Right lung (tissue), 2 donors: ENCODE measurements at regions not wholly inside any gene's neighbourhood (a gene's known extent, or its start where the extent isn't known, plus 50 kb on each side); places are given as distances from the start of the nearest gene placed in this dataset.
A peak's percentile ranks its signal among the peaks of the same experiment; 100 is the strongest.

Experiments
- DNase-seq, 2 donors: peaks; one replicate each; pipeline ENCODE4 v3.0.0-alpha.2; 2013

GRCh38 chr1:104702731-104703130, 953.0 kb downstream of the AMY1C start:
- DNase-seq: no peak

DNA sequence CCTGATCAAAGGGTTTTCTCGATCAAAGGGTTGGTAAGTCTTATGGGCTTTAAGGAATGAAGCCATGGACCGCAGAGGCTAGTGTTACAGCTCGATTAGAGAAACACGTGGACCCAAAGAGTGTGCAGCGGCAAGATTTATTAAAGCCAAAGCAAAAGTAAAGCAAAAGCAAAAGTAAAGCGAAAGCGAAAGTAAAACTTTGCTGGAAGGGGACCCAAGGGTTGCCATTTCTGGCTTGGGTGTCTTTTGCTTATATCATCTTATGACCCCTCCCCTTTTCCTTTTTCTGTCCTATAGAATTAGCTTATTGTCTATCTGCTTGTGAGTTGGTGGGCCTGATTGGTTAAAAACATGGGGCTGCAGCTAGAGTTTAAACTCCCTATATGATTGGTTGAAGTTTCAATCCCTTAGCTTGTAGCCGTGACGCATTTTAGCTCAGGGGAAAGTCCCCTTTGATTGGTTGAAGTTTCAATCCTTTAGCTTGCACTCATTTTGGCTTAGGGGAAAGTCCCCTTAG, 957.0 kb downstream of the AMY1C start:
- no peak for DNase-seq

- DNase-seq: no peak
Measured at GRCh38 chr1:104718752-104719151, 969.1 kb downstream of the AMY1C start.

DNA sequence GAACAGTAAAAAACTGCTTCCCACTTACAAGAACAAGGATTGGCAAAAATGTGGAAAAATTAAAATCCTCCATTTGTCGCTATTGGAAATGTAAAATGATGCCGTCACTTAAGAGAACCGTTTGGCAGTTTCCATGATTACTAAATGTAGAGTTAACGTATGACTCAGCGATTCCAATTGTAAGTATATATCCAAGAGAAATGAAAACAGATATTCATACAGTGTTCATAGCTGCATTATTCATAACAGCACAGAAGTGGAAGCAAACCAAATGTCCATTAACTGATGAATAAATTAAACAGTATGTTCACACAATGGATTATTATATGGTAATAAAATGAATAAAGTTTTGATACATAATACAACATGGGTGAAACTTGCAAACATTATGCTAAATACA, 971.0 kb downstream of the AMY1C start:
- no peak for DNase-seq

- no peak for DNase-seq
Measured at GRCh38 chr1:104726917-104727316, 977.2 kb downstream of the AMY1C start.

- DNase-seq: no peak
Measured at GRCh38 chr1:104733866-104734265, 984.2 kb downstream of the AMY1C start.

DNA sequence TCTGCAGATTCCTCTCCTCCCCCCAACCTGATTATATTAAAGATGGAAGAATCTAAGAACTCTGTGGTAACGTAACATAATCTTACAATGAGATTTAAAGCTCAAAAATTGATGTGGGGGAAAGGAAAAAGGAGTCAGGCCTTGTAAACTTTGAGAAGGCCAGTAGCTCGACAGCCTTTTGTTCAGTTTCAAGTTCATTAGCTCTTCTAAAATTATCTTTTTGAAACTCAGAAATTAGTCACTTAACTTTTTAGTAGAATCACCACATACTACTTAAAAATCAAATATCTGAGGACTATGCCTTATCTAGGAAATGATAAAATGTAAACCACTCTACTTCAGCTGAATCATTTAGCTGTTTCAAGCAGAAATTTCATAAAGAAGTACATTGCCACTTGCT, 996.2 kb downstream of the AMY1C start:
- no peak for DNase-seq

DNA sequence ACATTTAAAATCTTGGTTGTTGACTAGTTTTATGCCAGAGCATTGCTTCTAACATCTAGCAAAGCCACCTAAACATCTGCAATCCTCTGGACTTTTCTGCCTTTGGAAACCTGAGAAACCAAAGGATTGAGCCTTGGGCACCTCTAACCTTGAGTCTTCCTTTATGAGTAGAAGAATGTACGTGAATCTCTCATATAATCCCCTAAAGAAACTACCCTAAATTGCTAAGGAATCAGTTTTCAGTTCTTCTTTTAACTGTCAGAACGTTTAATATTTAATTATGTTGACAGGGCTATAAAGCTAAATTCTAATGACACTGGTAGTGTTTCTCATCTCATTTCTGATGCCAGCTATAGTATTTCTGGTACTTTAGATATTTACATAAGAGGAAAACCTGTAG, 997.3 kb downstream of the AMY1C start:
- DNase-seq: no peak

- no peak for DNase-seq
Measured at GRCh38 chr1:104760017-104760416, 1010.3 kb downstream of the AMY1C start.

- DNase-seq: no peak
Measured at GRCh38 chr1:104761961-104762570, 1012.4 kb downstream of the AMY1C start.

GRCh38 chr1:104765085-104765484, 1015.4 kb downstream of the AMY1C start:
- DNase-seq: peak; percentile 36

DNA sequence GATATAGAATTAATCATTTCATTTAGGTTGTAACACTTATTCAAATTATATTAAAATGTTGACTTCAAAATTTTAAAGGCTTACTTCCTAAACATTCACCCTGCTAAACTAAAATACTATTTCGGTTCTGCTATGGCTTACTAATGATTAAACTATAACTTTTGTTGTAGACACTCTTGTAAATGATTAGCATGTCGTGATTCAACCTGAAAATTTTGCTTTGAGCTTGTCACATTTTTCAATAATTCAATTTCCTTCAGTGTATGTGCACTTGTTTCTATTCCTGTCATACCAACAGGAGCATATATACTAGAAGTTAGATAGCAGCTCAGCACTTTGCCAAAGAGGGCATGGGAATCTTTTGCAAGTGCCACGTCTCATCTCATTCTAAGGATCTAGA, 1018.8 kb downstream of the AMY1C start:
- DNase-seq: no peak

GRCh38 chr1:104780470-104781078, 1030.9 kb downstream of the AMY1C start:
- peak; percentile 4 to 27 for DNase-seq

DNA sequence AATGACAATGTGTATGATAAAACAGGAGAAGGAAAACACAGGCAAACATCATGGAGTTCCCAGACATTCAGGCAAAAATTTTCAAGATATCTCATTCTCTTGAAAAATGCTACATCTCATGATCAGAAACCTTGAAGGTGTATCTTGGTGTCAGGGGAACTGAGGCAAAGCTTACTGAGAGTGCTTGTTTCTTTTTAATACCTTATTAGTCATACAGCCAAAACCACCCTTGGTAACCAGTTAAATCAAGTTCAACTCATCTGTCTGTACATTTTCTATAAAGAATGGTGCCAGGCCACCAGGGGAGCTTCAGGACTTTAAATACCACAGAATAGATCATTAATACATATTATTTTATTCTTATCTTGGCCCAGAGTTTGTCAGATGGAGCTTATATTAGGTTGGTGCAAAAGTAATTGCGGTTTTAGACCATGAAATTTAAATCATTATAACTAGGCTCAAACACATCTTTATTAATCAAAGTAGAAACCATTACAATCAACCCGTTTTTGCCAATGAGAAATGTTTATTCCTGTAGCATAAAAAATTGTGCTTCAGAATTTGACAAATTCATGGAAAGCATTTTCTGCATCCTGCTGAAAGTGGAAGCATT, 1036.0 kb downstream of the AMY1C start:
- no peak for DNase-seq

DNA sequence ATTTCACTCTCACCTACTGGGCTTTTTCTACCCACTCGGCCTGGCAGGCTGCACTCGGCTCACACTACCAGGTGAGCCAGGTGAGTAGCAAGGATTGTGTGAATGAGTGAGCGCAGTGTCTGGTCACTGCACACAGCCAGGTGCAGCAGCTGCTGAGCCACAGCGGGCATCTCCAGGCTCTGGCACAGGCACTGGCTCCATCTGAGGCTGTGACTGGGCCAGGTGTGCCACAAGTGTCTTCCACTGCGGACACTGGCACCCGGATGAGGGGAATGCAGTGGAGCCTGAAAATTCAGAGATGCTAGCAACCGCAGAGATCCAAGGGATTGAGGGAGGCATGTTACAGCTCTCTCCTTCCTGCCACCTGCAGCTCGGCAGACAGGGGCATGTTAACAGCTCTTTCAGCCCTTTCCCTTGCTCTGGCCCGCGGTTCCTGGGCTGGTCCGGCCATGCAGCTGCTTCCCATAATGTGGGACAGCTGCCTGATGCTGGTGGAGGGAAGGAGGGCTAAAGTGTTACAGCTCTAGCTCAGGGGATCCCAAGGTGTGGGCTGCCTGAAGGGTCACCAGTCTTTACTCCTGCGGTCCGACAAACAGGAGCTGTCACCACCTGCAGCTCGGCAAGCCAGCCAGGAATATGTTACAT, 1038.3 kb downstream of the AMY1C start:
- no peak for DNase-seq

DNA sequence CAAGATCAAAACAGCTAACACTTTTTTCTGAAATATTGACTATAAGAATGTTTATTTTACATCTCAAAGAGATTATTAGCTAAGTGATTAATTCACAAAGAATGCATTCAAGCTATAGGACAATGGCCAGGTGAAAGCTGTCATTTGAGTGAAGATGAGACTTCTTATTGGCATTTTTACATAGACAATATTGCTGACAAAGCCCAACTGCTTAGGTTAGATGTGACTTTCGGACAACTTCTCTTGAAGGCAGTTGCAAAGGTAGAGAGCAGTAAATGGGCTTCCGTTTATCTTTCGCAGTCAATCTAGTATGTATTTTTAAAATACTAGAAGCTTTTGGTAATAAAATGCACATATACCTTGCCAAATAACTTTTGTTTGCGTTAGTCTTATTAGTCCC, 1041.3 kb downstream of the AMY1C start:
- DNase-seq: no peak

DNA sequence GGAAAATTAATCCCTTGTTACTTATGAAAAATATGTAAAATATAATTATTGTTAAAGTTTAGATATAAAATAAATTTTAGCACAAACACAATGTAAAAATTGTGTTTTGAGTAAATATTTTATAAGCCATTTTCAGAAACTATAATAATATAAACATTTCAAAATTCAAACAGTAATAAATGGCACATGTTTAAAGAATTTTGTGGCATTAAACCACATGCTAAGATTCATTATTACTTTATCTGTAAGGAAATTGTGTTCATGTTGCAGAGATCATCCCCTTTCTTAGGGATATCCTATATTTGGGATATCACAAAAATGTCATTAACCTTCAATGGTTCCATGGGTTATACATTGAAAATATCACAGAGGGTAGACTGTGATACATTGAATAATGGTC, 1044.3 kb downstream of the AMY1C start:
- no peak for DNase-seq

DNA sequence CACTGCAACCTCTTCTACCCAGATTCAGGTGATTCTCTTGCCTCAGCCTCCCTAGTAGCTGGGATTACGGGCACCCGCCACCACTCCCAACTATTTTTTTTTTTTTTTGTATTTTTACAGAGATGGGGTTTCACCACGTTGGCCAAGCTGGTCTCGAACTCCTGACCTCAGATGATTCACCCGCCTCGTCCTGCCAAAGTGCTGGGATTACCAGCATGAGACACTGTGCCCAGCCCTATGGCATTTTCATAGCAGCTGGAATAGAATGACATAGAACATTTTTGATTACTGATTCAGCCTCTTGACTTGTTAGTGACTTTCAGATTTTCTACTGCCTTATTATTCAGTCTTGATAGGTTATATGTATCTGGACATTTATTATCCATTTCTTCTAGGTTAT, 1046.2 kb downstream of the AMY1C start:
- no peak for DNase-seq

- DNase-seq: no peak
Measured at GRCh38 chr1:104797982-104798381, 1048.3 kb downstream of the AMY1C start.

DNA sequence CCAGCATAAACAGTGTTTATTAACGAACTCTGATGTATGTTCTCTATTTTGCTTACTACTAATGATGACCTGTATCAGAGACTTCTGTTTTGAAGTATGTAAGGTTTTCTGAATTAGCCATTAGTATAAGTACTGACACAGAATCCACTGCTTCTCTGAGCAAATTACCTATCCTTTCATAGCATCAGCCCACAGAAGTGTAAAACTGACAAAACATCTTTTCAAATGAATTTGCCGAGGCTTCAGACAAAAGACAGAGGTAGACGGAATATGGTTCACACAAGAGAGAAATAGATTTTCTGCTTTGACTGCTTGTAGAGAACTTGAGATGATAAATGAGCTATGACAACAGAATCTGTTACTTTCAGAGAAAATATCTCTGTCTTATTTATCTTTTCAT, 1051.6 kb downstream of the AMY1C start:
- no peak for DNase-seq

DNA sequence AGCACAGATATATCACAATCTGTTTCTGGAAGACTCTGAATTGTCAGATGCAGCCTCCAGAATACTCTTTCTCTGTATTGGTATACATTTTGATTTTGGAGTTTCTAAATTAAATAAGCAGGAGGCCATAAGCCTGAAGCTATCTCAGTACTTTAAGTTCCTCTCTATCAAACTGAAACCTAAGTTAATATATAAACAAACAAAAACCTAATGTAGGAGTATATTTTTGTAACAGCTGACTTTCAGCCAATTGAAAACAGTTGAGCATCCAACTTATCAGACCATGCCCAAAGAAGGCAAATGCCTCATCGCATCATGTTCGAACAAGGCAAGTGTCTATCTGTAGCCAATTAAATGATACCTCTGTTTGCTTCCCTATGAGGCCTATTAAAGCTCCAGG, 1054.4 kb downstream of the AMY1C start:
- DNase-seq: no peak

DNA sequence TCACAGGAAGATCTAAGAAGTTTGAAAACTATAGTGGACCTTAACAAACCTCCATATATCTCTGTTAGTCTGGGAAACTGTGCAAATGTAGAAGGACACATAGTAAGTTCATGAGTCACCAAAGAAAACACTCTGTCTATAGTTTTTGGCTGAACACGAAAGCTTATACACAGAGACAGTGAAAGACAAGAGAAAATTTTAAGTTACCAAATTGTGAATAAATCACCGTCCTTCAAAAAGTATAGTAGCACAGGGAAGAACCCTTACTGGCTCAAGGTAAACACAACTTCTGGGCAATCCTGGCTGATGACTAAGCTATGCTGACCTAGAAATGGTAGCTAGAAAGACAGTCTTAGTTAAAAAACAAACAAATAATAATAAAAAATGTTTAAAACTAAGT, 1057.9 kb downstream of the AMY1C start:
- no peak for DNase-seq

DNA sequence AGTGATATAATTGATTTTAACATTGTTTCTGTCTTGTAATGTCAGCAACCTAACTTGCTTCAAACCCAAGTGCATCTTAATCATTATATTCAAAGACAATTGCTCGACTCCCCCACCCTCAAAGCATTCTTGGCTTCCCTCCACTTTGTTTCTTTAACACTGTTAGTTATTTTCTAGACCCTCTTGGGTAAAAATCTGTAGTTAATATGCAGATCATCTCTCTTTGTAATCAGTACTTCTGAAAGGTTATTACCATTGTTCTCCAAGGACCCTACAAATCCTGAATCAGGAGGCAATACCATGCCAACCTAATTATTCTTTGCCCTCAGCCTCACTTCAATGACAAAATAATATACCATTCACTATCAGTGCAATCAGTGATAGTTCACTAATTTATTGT, 1075.7 kb downstream of the AMY1C start:
- no peak for DNase-seq
